B cell (primary cell): ENCODE measurements at regions not wholly inside any gene's neighbourhood (a gene's known extent, or its start where the extent isn't known, plus 50 kb on each side); places are given as distances from the start of the nearest gene placed in this dataset.

ENCODE experiments used
- EZH2 ChIP-seq: IDR thresholded peaks from 2 replicates; pipeline ENCODE4 v1.6.1; 2012; ENCODE audit warnings: borderline replicate concordance, low read depth, mild to moderate bottlenecking, moderate library complexity, low read length; ENCODE audit not compliant: insufficient read depth, poor library complexity, severe bottlenecking
- TF ChIP-seq, protein P1 (sequence below): fragments of 200-600 bp; IDR thresholded peaks from one replicate; pipeline ENCODE4 v1.8.0; 2022; ENCODE audit warnings: antibody characterized with exemption, mild to moderate bottlenecking

- TF ChIP-seq, protein P1, sequence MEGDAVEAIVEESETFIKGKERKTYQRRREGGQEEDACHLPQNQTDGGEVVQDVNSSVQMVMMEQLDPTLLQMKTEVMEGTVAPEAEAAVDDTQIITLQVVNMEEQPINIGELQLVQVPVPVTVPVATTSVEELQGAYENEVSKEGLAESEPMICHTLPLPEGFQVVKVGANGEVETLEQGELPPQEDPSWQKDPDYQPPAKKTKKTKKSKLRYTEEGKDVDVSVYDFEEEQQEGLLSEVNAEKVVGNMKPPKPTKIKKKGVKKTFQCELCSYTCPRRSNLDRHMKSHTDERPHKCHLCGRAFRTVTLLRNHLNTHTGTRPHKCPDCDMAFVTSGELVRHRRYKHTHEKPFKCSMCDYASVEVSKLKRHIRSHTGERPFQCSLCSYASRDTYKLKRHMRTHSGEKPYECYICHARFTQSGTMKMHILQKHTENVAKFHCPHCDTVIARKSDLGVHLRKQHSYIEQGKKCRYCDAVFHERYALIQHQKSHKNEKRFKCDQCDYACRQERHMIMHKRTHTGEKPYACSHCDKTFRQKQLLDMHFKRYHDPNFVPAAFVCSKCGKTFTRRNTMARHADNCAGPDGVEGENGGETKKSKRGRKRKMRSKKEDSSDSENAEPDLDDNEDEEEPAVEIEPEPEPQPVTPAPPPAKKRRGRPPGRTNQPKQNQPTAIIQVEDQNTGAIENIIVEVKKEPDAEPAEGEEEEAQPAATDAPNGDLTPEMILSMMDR: no peak
- no peak for TF ChIP-seq EZH2
These were observed 195.9 kb downstream of the BCR start for GRCh38 chr22:23376256-23376655.
